GDM1 (cell line): ENCODE measurements at regions not wholly inside any gene's neighbourhood (a gene's known extent, or its start where the extent isn't known, plus 50 kb on each side); places are given as distances from the start of the nearest gene placed in this dataset.
"Not testable (repeated sequence)": the region's sequence is repeated elsewhere in the genome, so short reads cannot be mapped to it uniquely, and the experiment has no call there.

Experiments used
- DNase-seq: peaks from one replicate; lab custom pipeline; 2025; lab: John Stamatoyannopoulos, UW

- no peak for DNase-seq
Measured at GRCh38 chr2:240254337-240255164, 114.1 kb upstream of the OTOS start.

GRCh38 chr2:240255165-240255491, 114.7 kb upstream of the OTOS start:
- no peak for DNase-seq

DNA sequence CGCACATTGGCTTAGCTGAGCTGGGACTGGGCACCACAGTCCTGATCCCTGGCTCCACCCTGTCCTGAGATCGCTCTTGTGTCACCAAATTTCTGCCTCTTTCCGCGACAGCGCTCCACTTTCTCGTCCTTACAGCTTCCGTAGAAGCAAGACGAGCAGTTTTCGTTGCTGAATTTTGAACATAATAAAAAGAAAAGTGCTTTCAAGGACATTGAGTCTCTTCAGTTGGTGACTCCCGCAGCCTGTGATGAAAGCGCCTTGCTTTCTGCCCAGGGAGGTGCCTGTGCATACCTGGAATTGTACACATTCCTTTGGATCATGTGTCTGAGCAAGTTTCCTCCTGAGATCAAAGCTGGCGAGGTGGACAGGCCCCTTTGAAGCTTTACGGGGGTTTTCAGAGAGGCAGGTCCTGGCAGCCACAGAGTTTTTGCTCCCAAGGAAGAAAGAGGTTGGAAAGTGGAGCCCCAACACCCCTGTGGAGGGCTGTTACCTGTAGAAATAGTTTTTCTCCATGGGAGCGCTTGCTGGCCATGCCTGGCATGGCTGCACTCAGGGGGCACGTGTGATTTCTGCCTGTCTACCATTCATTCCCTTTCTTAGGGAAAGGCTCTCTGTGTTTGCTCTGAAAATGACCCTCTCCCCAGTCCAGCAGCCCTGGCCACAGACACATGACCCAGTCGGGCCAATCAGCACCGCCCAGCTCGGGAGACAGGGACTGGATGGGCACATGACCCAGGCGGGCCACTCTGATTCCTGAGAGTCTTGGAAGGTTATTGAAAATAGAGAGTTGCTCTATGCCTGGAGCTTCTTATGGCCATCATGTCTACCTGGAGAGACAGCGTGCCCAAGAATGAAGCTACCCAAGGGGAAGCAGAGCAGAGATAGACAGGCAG, 115.6 kb upstream of the OTOS start:
- DNase-seq, result no peak

DNA sequence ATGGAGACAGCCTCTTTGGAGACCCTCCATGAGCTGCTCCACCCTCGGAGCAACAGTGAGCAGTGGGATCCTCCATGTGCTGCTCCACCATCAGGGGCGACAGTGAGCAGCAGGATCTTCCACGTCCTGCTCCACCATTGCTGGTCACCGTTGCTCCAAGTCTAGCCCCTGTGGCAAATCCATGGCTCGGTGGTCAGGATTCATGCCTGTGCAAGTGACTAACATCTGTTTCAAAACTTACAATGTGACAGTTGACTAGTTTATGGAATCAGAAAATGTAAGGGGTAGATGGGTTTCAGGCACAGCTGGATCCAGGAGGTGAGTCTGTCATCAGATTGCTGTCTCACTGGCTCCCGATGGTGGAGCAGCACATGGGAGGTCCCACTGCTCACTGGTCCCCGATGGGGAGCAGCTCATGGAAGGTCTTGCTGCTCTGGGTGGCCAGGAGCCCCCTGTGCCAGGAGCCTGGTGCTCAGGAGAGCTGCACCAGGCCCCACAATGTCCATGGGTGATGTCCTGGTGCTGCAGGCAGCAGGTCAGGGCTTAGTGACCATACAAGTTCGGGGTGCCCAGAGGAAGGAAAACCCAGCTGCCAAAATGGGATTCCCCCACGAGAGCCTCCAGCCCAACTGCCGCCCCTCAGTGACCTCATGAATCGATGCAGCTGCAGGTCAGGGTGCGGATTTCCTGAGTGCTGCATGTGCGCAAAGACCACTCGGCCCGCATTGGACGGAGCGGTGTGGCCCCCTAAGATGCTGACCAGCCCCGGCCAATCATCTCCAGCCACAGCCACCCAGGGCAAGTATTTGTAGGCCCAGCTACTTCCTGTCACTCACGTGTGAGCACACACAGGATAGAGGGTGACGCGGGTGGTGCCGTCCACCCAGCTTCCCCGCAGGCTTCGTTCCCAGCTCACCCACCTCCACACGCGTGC, 116.5 kb upstream of the OTOS start:
- no peak for DNase-seq

DNA sequence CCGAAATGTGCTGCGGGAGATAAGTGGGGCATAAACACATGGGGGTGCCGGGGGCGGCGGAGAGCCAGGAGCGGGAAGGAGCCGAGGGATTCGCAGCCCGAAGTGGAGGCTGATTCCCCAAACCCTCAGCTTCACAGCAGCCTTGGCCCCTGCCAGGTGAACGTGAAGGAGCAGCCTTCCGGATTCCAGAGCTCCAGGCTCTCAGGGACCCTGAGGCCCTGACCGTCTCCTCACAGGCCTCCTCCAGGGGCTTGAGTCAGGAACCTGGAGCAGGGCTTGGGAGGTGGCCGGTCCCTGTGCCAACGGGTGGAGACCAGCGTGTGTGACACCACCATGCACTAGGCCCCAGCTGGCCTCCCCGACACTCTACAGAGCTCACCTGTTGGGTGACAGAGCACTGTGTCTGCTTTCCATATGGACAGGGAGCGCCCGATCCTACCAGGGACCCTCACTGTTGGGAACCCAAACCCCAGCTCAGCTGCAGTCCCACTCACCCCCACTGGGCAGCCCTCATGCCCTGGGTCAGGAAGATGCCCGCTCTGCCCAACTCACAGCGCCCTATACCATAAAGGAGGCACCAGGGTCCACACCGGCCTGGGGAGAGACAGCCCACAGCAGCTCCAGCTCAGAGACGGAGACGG, 117.6 kb upstream of the OTOS start:
- no peak for DNase-seq

DNA sequence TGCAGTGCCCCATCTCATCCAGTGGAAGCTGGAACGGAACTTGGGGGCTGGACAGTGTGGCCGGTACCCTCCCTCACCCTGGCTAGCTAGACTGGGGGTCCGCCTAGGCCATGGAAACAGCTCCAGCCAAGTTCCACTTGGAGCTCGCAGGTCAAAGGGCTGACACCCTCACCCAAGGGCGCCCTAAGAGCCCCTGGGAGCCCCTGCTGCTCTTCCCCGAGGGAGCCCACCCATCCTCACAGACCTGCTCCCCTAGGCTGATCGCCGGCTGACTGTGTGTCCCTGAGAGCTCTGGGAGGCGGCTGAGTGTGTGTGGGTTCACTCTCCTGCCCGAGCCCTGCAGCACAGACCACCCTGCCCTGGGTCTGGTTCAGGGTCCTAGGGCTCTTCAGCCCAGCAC, 118.2 kb upstream of the OTOS start:
- no peak for DNase-seq

GRCh38 chr2:240259201-240259923, 118.9 kb upstream of the OTOS start:
- no peak for DNase-seq

GRCh38 chr2:240259924-240260529, 119.6 kb upstream of the OTOS start:
- DNase-seq, result no peak

- no peak for DNase-seq
Measured at GRCh38 chr2:240260664-240261063, 120.2 kb upstream of the OTOS start.

GRCh38 chr2:240262578-240262977, 122.1 kb upstream of the OTOS start:
- DNase-seq, result not testable (repeated sequence)

GRCh38 chr2:240269380-240269779, 128.9 kb upstream of the OTOS start:
- DNase-seq, result no peak

- DNase-seq, result no peak
Measured at GRCh38 chr2:240269886-240270285, 129.4 kb upstream of the OTOS start.

DNA sequence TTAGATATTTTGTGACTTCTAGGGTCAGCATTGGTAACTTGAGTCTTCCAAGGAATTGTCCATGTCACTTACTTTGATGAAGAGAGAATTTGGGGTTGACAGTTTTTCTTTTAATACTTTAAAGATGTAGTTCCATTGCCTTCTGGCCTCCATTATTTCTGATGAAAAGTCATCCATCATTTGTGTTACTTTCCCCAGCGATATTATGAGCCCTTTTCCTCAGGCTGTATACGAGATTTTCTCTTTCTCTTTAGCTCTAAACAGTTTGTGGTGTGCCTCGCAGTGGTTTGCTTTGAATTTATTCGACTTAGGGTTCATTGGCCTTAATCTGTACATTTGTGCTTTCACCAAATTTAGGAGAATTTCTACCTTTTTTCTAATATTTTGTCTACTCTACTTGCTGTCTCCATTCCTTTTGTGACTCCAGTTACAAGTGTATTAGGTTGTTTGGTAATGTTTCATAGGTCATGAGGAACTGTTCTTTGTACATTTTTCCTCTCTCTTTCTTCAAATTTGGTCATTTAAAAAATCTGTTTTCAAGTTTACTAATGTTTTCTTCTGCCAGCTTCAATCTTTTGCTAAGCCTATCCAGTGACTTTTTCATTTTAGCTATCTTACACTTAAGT, 131.4 kb upstream of the OTOS start:
- no peak for DNase-seq

DNA sequence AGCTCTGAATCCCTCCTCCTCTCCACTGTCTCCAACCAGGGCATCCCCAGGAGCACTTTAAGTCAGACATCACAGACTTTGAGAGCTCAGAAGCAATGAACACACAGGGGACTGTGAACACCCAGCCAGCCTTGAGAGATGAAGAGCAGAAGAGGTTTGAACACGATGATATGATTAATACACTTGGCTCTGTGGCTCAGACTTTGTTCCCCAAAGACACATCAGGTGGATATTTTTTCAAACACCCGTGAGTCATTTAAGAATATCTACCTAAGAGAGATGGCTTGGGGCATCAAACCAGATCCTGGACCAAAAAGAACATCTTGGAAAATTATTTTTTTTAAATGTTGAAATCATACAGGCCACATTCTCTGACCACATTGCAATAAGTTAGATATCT, 134.9 kb upstream of the OTOS start:
- no peak for DNase-seq

GRCh38 chr2:240277073-240277806, 136.8 kb upstream of the OTOS start:
- no peak for DNase-seq

DNA sequence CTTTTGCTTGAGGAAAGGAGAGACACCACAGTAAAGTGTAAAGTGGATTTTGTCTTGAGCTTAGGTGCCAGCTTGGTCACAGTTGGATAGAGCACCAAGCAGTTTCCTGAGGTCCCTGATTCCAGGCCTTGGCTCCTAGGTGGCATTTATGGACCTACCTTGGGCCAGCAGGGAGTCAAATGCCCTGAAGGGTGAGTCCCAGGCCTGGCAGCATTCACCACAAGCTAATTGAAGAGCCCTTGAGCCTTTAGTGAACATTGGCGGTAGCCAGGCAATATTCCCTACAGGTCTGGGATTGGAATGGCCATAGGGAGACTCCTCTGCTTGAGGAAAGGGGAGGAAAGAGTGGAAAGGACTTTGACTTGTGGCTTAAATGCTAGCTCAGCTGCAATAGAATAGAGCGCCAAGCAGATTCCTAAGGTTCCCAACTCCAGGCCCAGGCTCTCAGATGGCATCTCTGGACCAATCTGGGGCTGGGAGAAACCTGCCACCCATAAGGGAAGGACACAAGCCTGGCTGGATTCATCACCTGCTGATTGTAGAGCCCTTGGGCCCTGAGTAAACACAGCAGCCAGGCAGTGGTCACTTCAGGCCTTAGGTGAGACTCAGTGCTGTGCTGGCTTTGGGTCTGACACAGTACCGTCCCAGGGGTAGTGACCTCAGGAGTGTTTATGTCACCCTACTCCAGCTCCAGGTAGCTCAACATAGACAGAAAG, 137.5 kb upstream of the OTOS start:
- DNase-seq, result no peak

GRCh38 chr2:240278661-240279060, 138.2 kb upstream of the OTOS start:
- no peak for DNase-seq

DNA sequence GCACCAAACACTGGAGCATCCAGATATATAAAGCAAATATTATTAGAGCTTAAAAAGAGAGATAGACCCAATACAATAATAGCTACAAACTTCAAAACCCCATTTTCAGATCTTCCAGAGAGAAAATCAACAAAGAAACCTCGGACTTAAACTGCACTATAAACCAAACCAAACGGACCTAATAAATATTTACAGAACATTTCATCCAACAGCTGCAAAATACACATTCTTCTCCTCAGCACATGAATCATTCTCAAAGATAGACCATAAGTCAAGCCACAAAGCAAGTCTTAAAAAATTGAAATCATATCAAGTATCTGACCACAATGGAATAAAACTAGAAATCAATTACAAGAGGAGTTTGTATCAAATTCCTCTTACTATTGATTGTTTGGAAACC, 140.2 kb upstream of the OTOS start:
- no peak for DNase-seq
